AG09319 (cell line): ENCODE measurements at regions not wholly inside any gene's neighbourhood (a gene's known extent, or its start where the extent isn't known, plus 50 kb on each side); places are given as distances from the start of the nearest gene placed in this dataset.
A peak's percentile ranks its signal among the peaks of the same experiment; 100 is the strongest.

Experiments used
- DNase-seq: peaks from one replicate; pipeline ENCODE4 v3.0.0-alpha.2; 2010; ENCODE audit warnings: low read depth; ENCODE audit errors: extremely low read depth
- TF ChIP-seq, protein P1 (sequence below): IDR thresholded peaks from 2 replicates; pipeline ENCODE4 v1.5.1; 2011; ENCODE audit warnings: low read depth, mild to moderate bottlenecking, inconsistent platforms, low read length, moderate library complexity

DNA sequence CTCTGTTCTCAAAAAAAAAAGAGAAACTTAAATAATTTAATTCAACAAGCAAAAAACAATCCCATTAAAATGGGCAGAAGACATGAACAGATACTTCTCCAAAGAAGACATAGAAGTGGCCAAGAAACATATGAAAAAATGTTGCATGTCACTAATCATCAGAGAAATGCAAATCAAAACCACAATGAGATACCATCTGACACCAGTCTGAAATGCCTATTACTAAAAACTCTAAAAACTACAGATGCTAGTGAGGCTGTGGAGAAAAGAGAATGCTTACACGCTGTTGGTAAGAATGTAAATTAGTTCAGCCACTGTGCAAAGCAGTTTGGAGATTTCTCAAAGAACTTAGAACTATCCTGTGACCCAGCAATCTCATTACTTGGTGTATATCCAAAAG, 382.9 kb downstream of the OTOL1 start:
- DNase-seq = no peak
- TF ChIP-seq, protein P1, sequence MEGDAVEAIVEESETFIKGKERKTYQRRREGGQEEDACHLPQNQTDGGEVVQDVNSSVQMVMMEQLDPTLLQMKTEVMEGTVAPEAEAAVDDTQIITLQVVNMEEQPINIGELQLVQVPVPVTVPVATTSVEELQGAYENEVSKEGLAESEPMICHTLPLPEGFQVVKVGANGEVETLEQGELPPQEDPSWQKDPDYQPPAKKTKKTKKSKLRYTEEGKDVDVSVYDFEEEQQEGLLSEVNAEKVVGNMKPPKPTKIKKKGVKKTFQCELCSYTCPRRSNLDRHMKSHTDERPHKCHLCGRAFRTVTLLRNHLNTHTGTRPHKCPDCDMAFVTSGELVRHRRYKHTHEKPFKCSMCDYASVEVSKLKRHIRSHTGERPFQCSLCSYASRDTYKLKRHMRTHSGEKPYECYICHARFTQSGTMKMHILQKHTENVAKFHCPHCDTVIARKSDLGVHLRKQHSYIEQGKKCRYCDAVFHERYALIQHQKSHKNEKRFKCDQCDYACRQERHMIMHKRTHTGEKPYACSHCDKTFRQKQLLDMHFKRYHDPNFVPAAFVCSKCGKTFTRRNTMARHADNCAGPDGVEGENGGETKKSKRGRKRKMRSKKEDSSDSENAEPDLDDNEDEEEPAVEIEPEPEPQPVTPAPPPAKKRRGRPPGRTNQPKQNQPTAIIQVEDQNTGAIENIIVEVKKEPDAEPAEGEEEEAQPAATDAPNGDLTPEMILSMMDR = no peak

DNA sequence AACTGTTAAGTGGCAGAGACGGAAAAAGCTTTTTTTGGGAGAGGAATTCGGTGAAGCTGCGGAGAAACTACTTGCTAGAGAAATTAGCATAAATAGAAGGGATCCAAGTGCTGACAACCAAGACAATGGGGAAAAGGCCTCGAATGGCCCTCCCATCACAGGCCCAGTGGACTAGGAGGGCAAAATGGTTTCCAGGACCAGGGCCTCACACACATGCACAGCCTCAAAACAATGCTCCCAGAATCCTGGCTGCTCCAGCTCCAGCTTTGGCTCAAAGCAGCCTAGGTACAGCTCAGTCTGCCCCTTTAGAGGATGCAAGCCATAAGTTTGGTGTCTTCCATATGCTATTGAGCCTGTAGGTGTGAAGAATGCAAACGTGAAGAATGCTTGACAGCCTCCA, 388.2 kb downstream of the OTOL1 start:
- TF ChIP-seq, protein P1 = no peak
- no peak for DNase-seq

DNA sequence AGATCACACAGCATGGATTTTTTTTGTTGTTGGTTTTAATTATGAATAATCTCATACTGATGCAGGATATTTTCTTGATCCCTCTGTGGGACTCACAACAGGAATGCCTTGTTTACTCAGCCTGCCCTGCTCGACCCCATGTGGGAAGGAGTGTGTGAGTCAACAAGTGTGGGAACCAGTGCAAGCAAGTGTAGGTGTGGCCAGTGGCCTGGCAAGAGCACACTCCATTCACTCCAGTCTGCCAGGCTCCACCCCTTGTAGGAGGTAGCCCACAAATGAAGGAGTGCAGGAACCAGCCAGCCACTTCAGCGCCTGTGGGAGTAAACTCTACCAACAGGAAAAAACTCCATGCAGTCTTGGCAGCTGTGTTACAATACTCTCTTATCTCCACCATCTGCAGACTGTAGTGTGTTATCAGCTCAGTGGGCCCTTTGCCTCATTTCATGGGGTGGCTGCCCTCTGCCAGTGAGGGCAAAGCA, 393.6 kb downstream of the OTOL1 start:
- DNase-seq = peak; percentile 93

DNA sequence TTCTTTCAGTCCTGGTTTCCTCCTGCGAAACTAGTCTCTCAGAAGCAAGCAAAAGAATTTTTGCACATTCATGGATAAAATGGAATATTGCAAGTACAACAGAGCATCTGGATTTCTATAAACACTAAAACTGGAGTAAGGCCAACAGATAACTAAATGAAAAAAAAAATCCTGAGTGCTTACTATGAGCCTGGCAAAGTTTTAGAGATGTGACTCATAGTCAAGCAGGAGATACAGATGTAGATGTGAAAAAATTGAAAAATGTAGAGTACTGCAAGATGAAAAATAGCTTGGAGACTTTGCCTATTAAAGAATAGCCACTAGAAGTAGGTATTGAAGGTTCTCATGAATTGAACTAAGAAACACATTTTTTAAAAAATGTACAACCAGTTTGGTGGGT, 397.4 kb downstream of the OTOL1 start:
- TF ChIP-seq, protein P1 = no peak
- DNase-seq = peak; percentile 71

More for the DNA sequence above, 393.6 kb downstream of the OTOL1 start:
- TF ChIP-seq, protein P1 = no peak

DNA sequence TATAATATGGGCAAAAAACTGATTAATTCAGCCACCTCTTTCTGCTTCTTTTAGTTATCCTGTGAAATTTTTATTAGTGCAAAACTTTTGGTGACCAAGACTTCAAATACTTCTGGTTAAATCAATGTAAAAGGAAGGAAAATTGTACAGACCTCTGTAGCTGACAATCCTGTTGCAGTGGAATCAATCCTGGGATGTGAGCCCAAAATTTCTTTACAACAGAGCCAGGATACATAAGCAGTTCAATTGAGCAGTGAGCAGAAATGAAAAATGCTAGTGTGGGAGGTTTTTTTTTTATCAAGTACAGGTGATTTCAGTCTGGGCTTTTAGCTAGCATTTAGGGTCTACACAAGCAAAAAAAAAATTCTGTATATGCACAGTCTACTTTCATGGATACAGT, 398.0 kb downstream of the OTOL1 start:
- TF ChIP-seq, protein P1 = no peak
- no peak for DNase-seq

DNA sequence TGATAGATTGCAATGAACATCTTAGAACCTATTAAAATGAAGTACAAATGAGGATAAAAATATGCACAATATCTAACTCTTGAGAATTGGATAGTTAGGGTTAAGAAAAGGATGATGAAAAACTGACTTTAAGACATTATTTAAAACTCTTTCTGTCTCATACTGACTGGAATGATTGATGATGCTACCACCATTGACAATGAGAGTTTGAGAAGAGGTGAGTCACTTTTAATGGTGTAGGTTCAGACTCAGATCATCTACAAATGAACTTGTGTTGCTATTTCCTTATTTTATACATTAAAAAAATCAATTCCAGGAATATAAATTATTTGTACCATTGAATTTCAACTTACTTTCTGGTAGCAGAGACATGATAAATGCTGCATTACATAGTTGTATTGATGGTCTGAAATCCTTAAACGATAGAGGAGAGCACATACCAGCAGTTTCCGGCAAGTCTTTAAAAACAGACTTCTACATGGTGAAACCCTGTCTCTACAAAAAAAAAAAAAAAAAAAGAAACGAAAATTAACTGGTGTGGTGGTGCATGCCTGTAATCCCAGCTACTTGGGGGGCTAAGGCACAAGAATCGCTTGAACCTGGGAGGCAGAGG, 409.0 kb downstream of the OTOL1 start:
- no peak for DNase-seq
- TF ChIP-seq, protein P1 = no peak

DNA sequence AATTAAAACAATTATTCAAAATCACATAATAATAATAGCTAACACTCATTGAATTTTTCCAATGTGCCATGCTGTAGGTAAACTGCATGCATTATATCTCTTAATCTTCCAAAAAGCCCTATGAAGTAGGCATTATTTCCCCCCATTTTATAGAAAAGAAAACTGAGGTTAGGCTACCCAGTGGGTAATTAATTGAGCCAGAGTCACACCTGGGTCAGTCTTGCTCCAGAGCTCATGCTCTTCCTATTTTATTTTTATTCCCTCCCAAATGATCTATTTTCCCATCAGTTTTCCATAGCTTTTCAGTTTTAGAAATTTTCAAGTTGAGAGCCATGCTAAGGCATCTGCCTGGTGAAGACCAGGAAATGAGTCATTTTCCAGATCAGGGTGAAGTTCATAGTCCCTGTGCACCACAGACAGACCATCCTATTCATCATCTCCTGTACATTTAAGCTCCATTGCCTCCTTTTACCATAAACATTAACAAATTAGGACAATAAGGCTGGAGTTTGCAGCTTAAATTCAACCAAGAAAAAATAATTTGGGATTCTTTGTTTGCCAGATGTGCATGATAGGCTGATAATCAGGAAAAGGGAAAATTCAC, 417.3 kb downstream of the OTOL1 start:
- TF ChIP-seq, protein P1 = no peak
- DNase-seq = no peak
